Lower leg skin (tissue), 3 donors: ENCODE measurements at regions not wholly inside any gene's neighbourhood (a gene's known extent, or its start where the extent isn't known, plus 50 kb on each side); places are given as distances from the start of the nearest gene placed in this dataset.

Experiments
- POLR2A ChIP-seq, 2 donors: fragments of 450-650 bp; IDR thresholded peaks; one replicate each; pipeline ENCODE4 v1.6.1; 2016 to 2017; ENCODE audit warnings: antibody characterized with exemption in 2 of 2, mild to moderate bottlenecking in 1 of 2, moderate library complexity in 1 of 2
- TF ChIP-seq, protein P1 (sequence below), 3 donors: fragments of 450-650 bp; IDR thresholded peaks; one replicate each; pipeline ENCODE4 v1.5.1; 2016; ENCODE audit warnings: antibody characterized with exemption in 3 of 3, mild to moderate bottlenecking in 3 of 3, moderate library complexity in 2 of 3

DNA sequence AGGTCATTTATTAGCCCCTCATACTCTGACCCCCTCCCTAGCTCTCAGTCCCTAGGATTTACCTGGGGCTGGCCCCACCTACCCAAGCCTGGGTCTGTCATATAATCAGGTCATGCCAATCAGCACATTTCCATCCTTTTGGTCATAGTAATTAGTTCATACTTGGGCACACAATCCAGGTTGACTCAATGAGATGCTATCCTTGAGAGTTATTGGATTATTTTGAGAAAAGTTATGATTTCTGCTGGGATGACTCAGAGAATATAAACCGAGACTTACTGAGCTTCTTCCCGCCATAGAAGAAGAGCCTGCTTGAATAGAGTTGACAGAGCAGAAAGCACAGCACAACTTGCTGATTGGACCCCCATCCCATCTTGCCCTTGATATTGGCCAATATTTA lies 331.5 kb downstream of the CBLN1 start:
- TF ChIP-seq, protein P1, sequence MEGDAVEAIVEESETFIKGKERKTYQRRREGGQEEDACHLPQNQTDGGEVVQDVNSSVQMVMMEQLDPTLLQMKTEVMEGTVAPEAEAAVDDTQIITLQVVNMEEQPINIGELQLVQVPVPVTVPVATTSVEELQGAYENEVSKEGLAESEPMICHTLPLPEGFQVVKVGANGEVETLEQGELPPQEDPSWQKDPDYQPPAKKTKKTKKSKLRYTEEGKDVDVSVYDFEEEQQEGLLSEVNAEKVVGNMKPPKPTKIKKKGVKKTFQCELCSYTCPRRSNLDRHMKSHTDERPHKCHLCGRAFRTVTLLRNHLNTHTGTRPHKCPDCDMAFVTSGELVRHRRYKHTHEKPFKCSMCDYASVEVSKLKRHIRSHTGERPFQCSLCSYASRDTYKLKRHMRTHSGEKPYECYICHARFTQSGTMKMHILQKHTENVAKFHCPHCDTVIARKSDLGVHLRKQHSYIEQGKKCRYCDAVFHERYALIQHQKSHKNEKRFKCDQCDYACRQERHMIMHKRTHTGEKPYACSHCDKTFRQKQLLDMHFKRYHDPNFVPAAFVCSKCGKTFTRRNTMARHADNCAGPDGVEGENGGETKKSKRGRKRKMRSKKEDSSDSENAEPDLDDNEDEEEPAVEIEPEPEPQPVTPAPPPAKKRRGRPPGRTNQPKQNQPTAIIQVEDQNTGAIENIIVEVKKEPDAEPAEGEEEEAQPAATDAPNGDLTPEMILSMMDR (IDR thresholded peaks at IDR 0.05): no peak
- no peak for TF ChIP-seq POLR2A (IDR thresholded peaks at IDR 0.05)
